HEK293 (cell line): ENCODE measurements at regions not wholly inside any gene's neighbourhood (a gene's known extent, or its start where the extent isn't known, plus 50 kb on each side); places are given as distances from the start of the nearest gene placed in this dataset.

ENCODE experiments used
- KLF7 ChIP-seq: fragments of 450-650 bp; formaldehyde crosslinking; IDR thresholded peaks from 2 replicates; pipeline ENCODE4 v1.5.1; 2016; ENCODE audit warnings: missing biosample characterization, missing genetic modification characterization, borderline replicate concordance
- SETDB1 ChIP-seq: IDR thresholded peaks from one replicate; pipeline ENCODE4 v1.6.1; 2017; ENCODE audit warnings: mild to moderate bottlenecking, low read length, moderate library complexity, mixed read lengths; ENCODE audit not compliant: insufficient read length
- YY1 ChIP-seq: fragments of 450-650 bp; formaldehyde crosslinking; IDR thresholded peaks from 2 replicates; pipeline ENCODE4 v1.5.1; 2018; ENCODE audit warnings: missing biosample characterization, missing genetic modification characterization
- ZNF501 ChIP-seq: fragments of 450-650 bp; formaldehyde crosslinking; IDR thresholded peaks from 2 replicates; pipeline ENCODE4 v1.5.1; 2016; ENCODE audit warnings: missing biosample characterization, missing genetic modification characterization
- ZNF660 ChIP-seq: fragments of 450-650 bp; IDR thresholded peaks from 2 replicates; pipeline ENCODE4 v1.5.1; 2018; ENCODE audit warnings: missing biosample characterization, mild to moderate bottlenecking, missing genetic modification characterization
- ZNF670 ChIP-seq: fragments of 450-650 bp; formaldehyde crosslinking; IDR thresholded peaks from 2 replicates; pipeline ENCODE4 v1.5.1; 2016; ENCODE audit warnings: missing biosample characterization, missing genetic modification characterization, low read depth
- TF ChIP-seq, protein P1 (sequence below): fragments of 450-650 bp; formaldehyde crosslinking; IDR thresholded peaks from 2 replicates; pipeline ENCODE4 v1.5.1; 2016; ENCODE audit warnings: missing biosample characterization, missing genetic modification characterization, low read depth
- TF ChIP-seq, protein P2 (sequence below): fragments of 450-650 bp; formaldehyde crosslinking; IDR thresholded peaks from 2 replicates; pipeline ENCODE4 v1.5.1; 2016; ENCODE audit warnings: missing biosample characterization, missing genetic modification characterization
- TF ChIP-seq, protein P3 (sequence below): fragments of 450-650 bp; formaldehyde crosslinking; IDR thresholded peaks from 2 replicates; pipeline ENCODE4 v1.5.1; 2016; ENCODE audit warnings: missing biosample characterization, missing genetic modification characterization
- TF ChIP-seq, protein P4 (sequence below): fragments of 450-650 bp; formaldehyde crosslinking; IDR thresholded peaks from 2 replicates; pipeline ENCODE4 v1.5.1; 2016; ENCODE audit warnings: missing biosample characterization, missing genetic modification characterization

DNA sequence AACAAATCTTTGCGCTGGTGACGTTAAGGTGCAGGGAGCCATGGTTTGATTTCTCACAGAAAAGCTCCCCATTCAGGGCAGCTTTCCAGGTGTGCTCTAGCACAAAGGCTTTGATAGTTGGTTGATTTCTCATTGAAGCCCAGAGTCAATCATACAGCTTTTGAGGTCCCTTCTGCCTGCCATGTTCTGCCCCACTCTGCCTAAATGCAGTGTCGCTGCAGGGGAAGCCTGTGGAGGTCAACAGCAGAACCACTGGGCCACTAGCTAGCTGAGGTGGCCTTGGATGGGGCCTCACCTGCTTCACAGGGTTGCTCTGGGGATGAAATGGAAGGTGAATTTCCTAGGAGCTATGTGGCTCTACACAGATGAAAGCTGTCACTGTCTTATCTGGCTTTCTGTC lies 278.3 kb downstream of the TLE3 start:
- TF ChIP-seq, protein P1, sequence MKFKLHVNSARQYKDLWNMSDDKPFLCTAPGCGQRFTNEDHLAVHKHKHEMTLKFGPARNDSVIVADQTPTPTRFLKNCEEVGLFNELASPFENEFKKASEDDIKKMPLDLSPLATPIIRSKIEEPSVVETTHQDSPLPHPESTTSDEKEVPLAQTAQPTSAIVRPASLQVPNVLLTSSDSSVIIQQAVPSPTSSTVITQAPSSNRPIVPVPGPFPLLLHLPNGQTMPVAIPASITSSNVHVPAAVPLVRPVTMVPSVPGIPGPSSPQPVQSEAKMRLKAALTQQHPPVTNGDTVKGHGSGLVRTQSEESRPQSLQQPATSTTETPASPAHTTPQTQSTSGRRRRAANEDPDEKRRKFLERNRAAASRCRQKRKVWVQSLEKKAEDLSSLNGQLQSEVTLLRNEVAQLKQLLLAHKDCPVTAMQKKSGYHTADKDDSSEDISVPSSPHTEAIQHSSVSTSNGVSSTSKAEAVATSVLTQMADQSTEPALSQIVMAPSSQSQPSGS (tag by site-specific recombination) = no peak
- TF ChIP-seq, protein P2, sequence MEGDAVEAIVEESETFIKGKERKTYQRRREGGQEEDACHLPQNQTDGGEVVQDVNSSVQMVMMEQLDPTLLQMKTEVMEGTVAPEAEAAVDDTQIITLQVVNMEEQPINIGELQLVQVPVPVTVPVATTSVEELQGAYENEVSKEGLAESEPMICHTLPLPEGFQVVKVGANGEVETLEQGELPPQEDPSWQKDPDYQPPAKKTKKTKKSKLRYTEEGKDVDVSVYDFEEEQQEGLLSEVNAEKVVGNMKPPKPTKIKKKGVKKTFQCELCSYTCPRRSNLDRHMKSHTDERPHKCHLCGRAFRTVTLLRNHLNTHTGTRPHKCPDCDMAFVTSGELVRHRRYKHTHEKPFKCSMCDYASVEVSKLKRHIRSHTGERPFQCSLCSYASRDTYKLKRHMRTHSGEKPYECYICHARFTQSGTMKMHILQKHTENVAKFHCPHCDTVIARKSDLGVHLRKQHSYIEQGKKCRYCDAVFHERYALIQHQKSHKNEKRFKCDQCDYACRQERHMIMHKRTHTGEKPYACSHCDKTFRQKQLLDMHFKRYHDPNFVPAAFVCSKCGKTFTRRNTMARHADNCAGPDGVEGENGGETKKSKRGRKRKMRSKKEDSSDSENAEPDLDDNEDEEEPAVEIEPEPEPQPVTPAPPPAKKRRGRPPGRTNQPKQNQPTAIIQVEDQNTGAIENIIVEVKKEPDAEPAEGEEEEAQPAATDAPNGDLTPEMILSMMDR (tag by site-specific recombination) = no peak
- no peak for TF ChIP-seq ZNF660 (tag by site-specific recombination)
- TF ChIP-seq ZNF670 (tag by site-specific recombination) = no peak
- TF ChIP-seq SETDB1 = no peak
- TF ChIP-seq, protein P3, sequence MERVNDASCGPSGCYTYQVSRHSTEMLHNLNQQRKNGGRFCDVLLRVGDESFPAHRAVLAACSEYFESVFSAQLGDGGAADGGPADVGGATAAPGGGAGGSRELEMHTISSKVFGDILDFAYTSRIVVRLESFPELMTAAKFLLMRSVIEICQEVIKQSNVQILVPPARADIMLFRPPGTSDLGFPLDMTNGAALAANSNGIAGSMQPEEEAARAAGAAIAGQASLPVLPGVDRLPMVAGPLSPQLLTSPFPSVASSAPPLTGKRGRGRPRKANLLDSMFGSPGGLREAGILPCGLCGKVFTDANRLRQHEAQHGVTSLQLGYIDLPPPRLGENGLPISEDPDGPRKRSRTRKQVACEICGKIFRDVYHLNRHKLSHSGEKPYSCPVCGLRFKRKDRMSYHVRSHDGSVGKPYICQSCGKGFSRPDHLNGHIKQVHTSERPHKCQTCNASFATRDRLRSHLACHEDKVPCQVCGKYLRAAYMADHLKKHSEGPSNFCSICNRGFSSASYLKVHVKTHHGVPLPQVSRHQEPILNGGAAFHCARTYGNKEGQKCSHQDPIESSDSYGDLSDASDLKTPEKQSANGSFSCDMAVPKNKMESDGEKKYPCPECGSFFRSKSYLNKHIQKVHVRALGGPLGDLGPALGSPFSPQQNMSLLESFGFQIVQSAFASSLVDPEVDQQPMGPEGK = no peak
- TF ChIP-seq ZNF501 (tag by site-specific recombination) = no peak
- no peak for TF ChIP-seq YY1 (tag by site-specific recombination)
- TF ChIP-seq, protein P4, sequence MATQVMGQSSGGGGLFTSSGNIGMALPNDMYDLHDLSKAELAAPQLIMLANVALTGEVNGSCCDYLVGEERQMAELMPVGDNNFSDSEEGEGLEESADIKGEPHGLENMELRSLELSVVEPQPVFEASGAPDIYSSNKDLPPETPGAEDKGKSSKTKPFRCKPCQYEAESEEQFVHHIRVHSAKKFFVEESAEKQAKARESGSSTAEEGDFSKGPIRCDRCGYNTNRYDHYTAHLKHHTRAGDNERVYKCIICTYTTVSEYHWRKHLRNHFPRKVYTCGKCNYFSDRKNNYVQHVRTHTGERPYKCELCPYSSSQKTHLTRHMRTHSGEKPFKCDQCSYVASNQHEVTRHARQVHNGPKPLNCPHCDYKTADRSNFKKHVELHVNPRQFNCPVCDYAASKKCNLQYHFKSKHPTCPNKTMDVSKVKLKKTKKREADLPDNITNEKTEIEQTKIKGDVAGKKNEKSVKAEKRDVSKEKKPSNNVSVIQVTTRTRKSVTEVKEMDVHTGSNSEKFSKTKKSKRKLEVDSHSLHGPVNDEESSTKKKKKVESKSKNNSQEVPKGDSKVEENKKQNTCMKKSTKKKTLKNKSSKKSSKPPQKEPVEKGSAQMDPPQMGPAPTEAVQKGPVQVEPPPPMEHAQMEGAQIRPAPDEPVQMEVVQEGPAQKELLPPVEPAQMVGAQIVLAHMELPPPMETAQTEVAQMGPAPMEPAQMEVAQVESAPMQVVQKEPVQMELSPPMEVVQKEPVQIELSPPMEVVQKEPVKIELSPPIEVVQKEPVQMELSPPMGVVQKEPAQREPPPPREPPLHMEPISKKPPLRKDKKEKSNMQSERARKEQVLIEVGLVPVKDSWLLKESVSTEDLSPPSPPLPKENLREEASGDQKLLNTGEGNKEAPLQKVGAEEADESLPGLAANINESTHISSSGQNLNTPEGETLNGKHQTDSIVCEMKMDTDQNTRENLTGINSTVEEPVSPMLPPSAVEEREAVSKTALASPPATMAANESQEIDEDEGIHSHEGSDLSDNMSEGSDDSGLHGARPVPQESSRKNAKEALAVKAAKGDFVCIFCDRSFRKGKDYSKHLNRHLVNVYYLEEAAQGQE (tag by site-specific recombination) = no peak
- TF ChIP-seq KLF7 (tag by site-specific recombination) = no peak
